ENCODE measurements at regions not wholly inside any gene's neighbourhood (a gene's known extent, or its start where the extent isn't known, plus 50 kb on each side); places are given as distances from the start of the nearest gene placed in this dataset.

GRCh38 chr3:56879436-56880215 lies 77.9 kb upstream of the ARHGEF3 start:
- TF ChIP-seq CTCF (IDR thresholded peaks at IDR 0.05; ENCODE audit: partially characterized antibody, unreplicated experiment), result no peak
- no peak overlapping the region for H3K27ac Mint-ChIP-seq (ENCODE audit: unreplicated experiment)
- no peaks in the 10 kb centered on the region for H3K9me3 Mint-ChIP-seq (ENCODE audit: unreplicated experiment)
- no peaks in the 10 kb centered on the region for H3K27me3 Mint-ChIP-seq (ENCODE audit: unreplicated experiment)
- no peak for DNase-seq
- H3K4me3 Mint-ChIP-seq (ENCODE audit: unreplicated experiment), result no peak overlapping the region
- H3K4me1 Mint-ChIP-seq (ENCODE audit: low read depth, unreplicated experiment), result no peaks in the 10 kb centered on the region
- H3K36me3 Mint-ChIP-seq (ENCODE audit: unreplicated experiment), result no peaks in the 10 kb centered on the region

- Mint-ChIP-seq H3K4me3 (ENCODE audit: unreplicated experiment) (no peak overlapping the region), H3K27me3 (ENCODE audit: unreplicated experiment) (no peaks in the 10 kb centered on the region), H3K36me3 (ENCODE audit: unreplicated experiment) (no peaks in the 10 kb centered on the region), H3K27ac (ENCODE audit: unreplicated experiment) (no peak overlapping the region), H3K4me1 (ENCODE audit: low read depth, unreplicated experiment) (no peaks in the 10 kb centered on the region), H3K9me3 (ENCODE audit: unreplicated experiment) (no peaks in the 10 kb centered on the region)
- no peak for TF ChIP-seq CTCF (IDR thresholded peaks at IDR 0.05; ENCODE audit: partially characterized antibody, unreplicated experiment)
- no peak for DNase-seq
Observed at GRCh38 chr3:56878074-56878473, 76.3 kb upstream of the ARHGEF3 start.

GRCh38 chr3:56876916-56877315 lies 75.2 kb upstream of the ARHGEF3 start:
- Mint-ChIP-seq H3K4me1 (ENCODE audit: low read depth, unreplicated experiment) (no peaks in the 10 kb centered on the region), H3K27me3 (ENCODE audit: unreplicated experiment) (no peaks in the 10 kb centered on the region), H3K4me3 (ENCODE audit: unreplicated experiment) (no peak overlapping the region), H3K27ac (ENCODE audit: unreplicated experiment) (no peak overlapping the region), H3K36me3 (ENCODE audit: unreplicated experiment) (no peaks in the 10 kb centered on the region), H3K9me3 (ENCODE audit: unreplicated experiment) (no peaks in the 10 kb centered on the region)
- no peak for TF ChIP-seq CTCF (IDR thresholded peaks at IDR 0.05; ENCODE audit: partially characterized antibody, unreplicated experiment)
- DNase-seq, result no peak

GRCh38 chr3:56874269-56874668 lies 72.5 kb upstream of the ARHGEF3 start:
- Mint-ChIP-seq H3K4me1 (ENCODE audit: low read depth, unreplicated experiment) (no peaks in the 10 kb centered on the region), H3K27ac (ENCODE audit: unreplicated experiment) (no peak overlapping the region), H3K27me3 (ENCODE audit: unreplicated experiment) (no peaks in the 10 kb centered on the region), H3K36me3 (ENCODE audit: unreplicated experiment) (no peaks in the 10 kb centered on the region), H3K9me3 (ENCODE audit: unreplicated experiment) (no peaks in the 10 kb centered on the region), H3K4me3 (ENCODE audit: unreplicated experiment) (no peak overlapping the region)
- TF ChIP-seq CTCF (IDR thresholded peaks at IDR 0.05; ENCODE audit: partially characterized antibody, unreplicated experiment), result no peak
- DNase-seq, result no peak

GRCh38 chr3:56870436-56870835 lies 68.7 kb upstream of the ARHGEF3 start:
- H3K27me3 Mint-ChIP-seq (ENCODE audit: unreplicated experiment), result no peaks in the 10 kb centered on the region
- H3K9me3 Mint-ChIP-seq (ENCODE audit: unreplicated experiment), result no peaks in the 10 kb centered on the region
- no peaks in the 10 kb centered on the region for H3K36me3 Mint-ChIP-seq (ENCODE audit: unreplicated experiment)
- H3K4me3 Mint-ChIP-seq (ENCODE audit: unreplicated experiment), result no peak overlapping the region
- no peaks in the 10 kb centered on the region for H3K4me1 Mint-ChIP-seq (ENCODE audit: low read depth, unreplicated experiment)
- H3K27ac Mint-ChIP-seq (ENCODE audit: unreplicated experiment), result no peak overlapping the region
- TF ChIP-seq CTCF (IDR thresholded peaks at IDR 0.05; ENCODE audit: partially characterized antibody, unreplicated experiment), result no peak
- DNase-seq, result no peak

Measured in glutamatergic neuron (in vitro differentiated cells).